Suprapubic skin (tissue), 4 donors: ENCODE measurements at regions not wholly inside any gene's neighbourhood (a gene's known extent, or its start where the extent isn't known, plus 50 kb on each side); places are given as distances from the start of the nearest gene placed in this dataset.

ENCODE experiments used
- CTCF ChIP-seq, 2 donors: fragments of 200-600 bp in 1 of 2; fragments of 450-650 bp in 1 of 2; sonication (generic) in 1 of 2; IDR thresholded peaks; one replicate each; pipeline ENCODE4 v1.5.1; 2016 to 2019; ENCODE audit warnings: antibody characterized with exemption in 2 of 2, mild to moderate bottlenecking in 1 of 2, moderate library complexity in 1 of 2
- POLR2A ChIP-seq, 2 donors: fragments of 450-650 bp; IDR thresholded peaks; one replicate each; pipeline ENCODE4 v1.6.1; 2017; ENCODE audit warnings: antibody characterized with exemption in 2 of 2, mild to moderate bottlenecking in 2 of 2, moderate library complexity in 2 of 2
- POLR2AphosphoS5 ChIP-seq, 3 donors: sonication (generic); formaldehyde crosslinking; IDR thresholded peaks; one replicate each; pipeline ENCODE4 v1.6.1; 2017; ENCODE audit warnings: antibody characterized with exemption in 3 of 3

GRCh38 chr10:58023341-58024073, 244.2 kb downstream of the IPMK start:
- TF ChIP-seq CTCF (IDR thresholded peaks at IDR 0.05) (no peak), POLR2A (IDR thresholded peaks at IDR 0.05) (no peak), POLR2AphosphoS5 (IDR thresholded peaks at IDR 0.05) (no peak)
